ENCODE measurements at regions not wholly inside any gene's neighbourhood (a gene's known extent, or its start where the extent isn't known, plus 50 kb on each side); places are given as distances from the start of the nearest gene placed in this dataset.

GRCh38 chr3:153572654-153573053, 410.6 kb downstream of the RAP2B start:
- H3F3A ChIP-seq (ENCODE audit: control insufficient read depth, insufficient read depth): no peaks in the 10 kb centered on the region
- H3K4me1 ChIP-seq (ENCODE audit: control insufficient read depth, low read length): no peaks in the 10 kb centered on the region
- H3K4me3 ChIP-seq (ENCODE audit: low read length): no peak overlapping the region
- no peaks in the 10 kb centered on the region for H3K9me2 ChIP-seq (replicated peaks; ENCODE audit: control insufficient read depth, low read length)
- H3K4me2 ChIP-seq (ENCODE audit: low read length): no peak overlapping the region
- no peaks in the 10 kb centered on the region for H4K20me1 ChIP-seq (ENCODE audit: control insufficient read depth, insufficient read depth, low read depth, low read length)
- no peak overlapping the region for H3K27ac ChIP-seq (ENCODE audit: low read depth, low read length)
- H3K79me2 ChIP-seq (ENCODE audit: control insufficient read depth, low read length): no peaks in the 10 kb centered on the region
- H3K9me3 ChIP-seq (ENCODE audit: control insufficient read depth, insufficient read depth, low read length): no peaks in the 10 kb centered on the region
- no peaks in the 10 kb centered on the region for H3K36me3 ChIP-seq (ENCODE audit: control insufficient read depth, low read length)
- H3K27me3 ChIP-seq (ENCODE audit: control insufficient read depth, low read length): no peaks in the 10 kb centered on the region
- TF ChIP-seq CTCF (IDR thresholded peaks at IDR 0.05; ENCODE audit: low read depth, low read length, poor library complexity, severe bottlenecking): no peak
- TF ChIP-seq EZH2phosphoT487 (IDR thresholded peaks at IDR 0.05; ENCODE audit: borderline replicate concordance, low read length): no peak

GRCh38 chr3:153573481-153573880, 411.5 kb downstream of the RAP2B start:
- Histone ChIP-seq H4K20me1 (ENCODE audit: control insufficient read depth, insufficient read depth, low read depth, low read length) (no peaks in the 10 kb centered on the region), H3K4me3 (ENCODE audit: low read length) (no peak overlapping the region), H3K4me2 (ENCODE audit: low read length) (no peak overlapping the region), H3K27me3 (ENCODE audit: control insufficient read depth, low read length) (no peaks in the 10 kb centered on the region), H3K36me3 (ENCODE audit: control insufficient read depth, low read length) (no peaks in the 10 kb centered on the region), H3K4me1 (ENCODE audit: control insufficient read depth, low read length) (no peaks in the 10 kb centered on the region), H3K9me3 (ENCODE audit: control insufficient read depth, insufficient read depth, low read length) (no peaks in the 10 kb centered on the region), H3K27ac (ENCODE audit: low read depth, low read length) (no peak overlapping the region), H3K79me2 (ENCODE audit: control insufficient read depth, low read length) (no peaks in the 10 kb centered on the region), H3K9me2 (replicated peaks; ENCODE audit: control insufficient read depth, low read length) (no peaks in the 10 kb centered on the region), H3F3A (ENCODE audit: control insufficient read depth, insufficient read depth) (no peaks in the 10 kb centered on the region)
- TF ChIP-seq CTCF (IDR thresholded peaks at IDR 0.05; ENCODE audit: low read depth, low read length, poor library complexity, severe bottlenecking): no peak
- no peak for TF ChIP-seq EZH2phosphoT487 (IDR thresholded peaks at IDR 0.05; ENCODE audit: borderline replicate concordance, low read length)

GRCh38 chr3:153574445-153574844, 412.4 kb downstream of the RAP2B start:
- H3K4me2 ChIP-seq (ENCODE audit: low read length): no peak overlapping the region
- H3K9me3 ChIP-seq (ENCODE audit: control insufficient read depth, insufficient read depth, low read length): no peaks in the 10 kb centered on the region
- H3K27ac ChIP-seq (ENCODE audit: low read depth, low read length): no peak overlapping the region
- no peaks in the 10 kb centered on the region for H3K9me2 ChIP-seq (replicated peaks; ENCODE audit: control insufficient read depth, low read length)
- no peak overlapping the region for H3K4me3 ChIP-seq (ENCODE audit: low read length)
- no peaks in the 10 kb centered on the region for H3K36me3 ChIP-seq (ENCODE audit: control insufficient read depth, low read length)
- no peaks in the 10 kb centered on the region for H3K79me2 ChIP-seq (ENCODE audit: control insufficient read depth, low read length)
- no peak for TF ChIP-seq CTCF (IDR thresholded peaks at IDR 0.05; ENCODE audit: low read depth, low read length, poor library complexity, severe bottlenecking)
- TF ChIP-seq EZH2phosphoT487 (IDR thresholded peaks at IDR 0.05; ENCODE audit: borderline replicate concordance, low read length): no peak
- no peaks in the 10 kb centered on the region for H3F3A ChIP-seq (ENCODE audit: control insufficient read depth, insufficient read depth)
- no peaks in the 10 kb centered on the region for H3K4me1 ChIP-seq (ENCODE audit: control insufficient read depth, low read length)
- H4K20me1 ChIP-seq (ENCODE audit: control insufficient read depth, insufficient read depth, low read depth, low read length): no peaks in the 10 kb centered on the region
- H3K27me3 ChIP-seq (ENCODE audit: control insufficient read depth, low read length): no peaks in the 10 kb centered on the region
